HepG2 (cell line): ENCODE measurements at regions not wholly inside any gene's neighbourhood (a gene's known extent, or its start where the extent isn't known, plus 50 kb on each side); places are given as distances from the start of the nearest gene placed in this dataset.

ENCODE experiments used
- ATAC-seq: fragments of 200-7000 bp; cut with Tn5 transposase; 3 replicates; pipeline ENCODE4 v1.9.1; 2020; ENCODE audit warnings: mild to moderate bottlenecking, moderate library complexity
- BruUV-seq: library from RNA; stranded (reverse); fragments of 400-500 nt; replicated peaks from 2 replicates; lab custom pipeline; 2021; lab: Mats Ljungman, UMichigan
- CTCF ChIA-PET: fragments of 300-600 bp; formaldehyde crosslinking; extraction: SDS; loops from one replicate; lab custom pipeline; 2021; ENCODE audit warnings: low total read pairs, inconsistent platforms, low intra/inter-chr PET ratio; lab: Yijun Ruan, JAX
- POLR2A ChIA-PET: fragments of 350-600 bp; sonication (Branson Sonifier 250); formaldehyde crosslinking; loops from one replicate; lab custom pipeline; 2020; ENCODE audit warnings: antibody characterized with exemption, inconsistent platforms; lab: Yijun Ruan, JAX
- DNase-seq: peaks from one replicate; pipeline ENCODE4 v3.0.0-alpha.2; 2015; ENCODE audit warnings: low spot score
- FAIRE-seq: peaks from 3 replicates; lab custom pipeline; 2011; peaks lifted over from hg19 to GRCh38; lab: Jason Lieb, UNC
- H2AFZ ChIP-seq: one replicate; pipeline ENCODE4 v1.6.1; 2011; ENCODE audit warnings: low read length, inconsistent platforms
- H3K27ac ChIP-seq: fragments of 300-600 bp; 3 replicates; pipeline ENCODE4 v1.8.0; 2011; ENCODE audit warnings: mixed run types, mild to moderate bottlenecking, mixed read lengths, low read length, inconsistent platforms; ENCODE audit not compliant: insufficient read depth; ENCODE audit errors: extremely low read length
- H3K27me3 ChIP-seq, 2 experiments: fragments of 200-600 bp in 1 of 2; 2 replicates in 1 of 2; 3 replicates in 1 of 2; pipeline versions ENCODE4 v1.6.0 to v1.8.0; 2011; ENCODE audit warnings: low read length in 2 of 2, mild to moderate bottlenecking in 2 of 2, moderate library complexity in 2 of 2, inconsistent platforms in 1 of 2; ENCODE audit not compliant: insufficient read depth in 2 of 2, control insufficient read depth in 1 of 2
- H3K36me3 ChIP-seq, 2 experiments: fragments of 200-600 bp in 1 of 2; replicated peaks in 1 of 2; 2 replicates in 1 of 2; 3 replicates in 1 of 2; pipeline versions ENCODE4 v1.5.1 to v1.8.0; 2011; ENCODE audit warnings: low read length in 2 of 2, inconsistent platforms in 1 of 2; ENCODE audit not compliant: insufficient read depth in 2 of 2, control insufficient read depth in 1 of 2
- H3K4me1 ChIP-seq: 2 replicates; pipeline ENCODE4 v1.5.1; 2012; ENCODE audit warnings: low read length, inconsistent platforms; ENCODE audit not compliant: insufficient read depth
- H3K4me2 ChIP-seq: 2 replicates; pipeline ENCODE4 v1.6.0; 2011; ENCODE audit warnings: low read depth, low read length, inconsistent platforms
- H3K4me3 ChIP-seq, 3 experiments: fragments of 200-600 bp in 1 of 3; sonication (generic), shearing (Covaris generic) in 1 of 3; replicated peaks in 1 of 3; 2 replicates each; pipeline ENCODE4 v1.5.1; 2011 to 2016; ENCODE audit warnings: low read length in 3 of 3, inconsistent platforms in 2 of 3, low read depth in 2 of 3, mild to moderate bottlenecking in 2 of 3, control low read depth in 1 of 3, mixed read lengths in 1 of 3; ENCODE audit not compliant: insufficient read depth in 1 of 3
- H3K79me2 ChIP-seq: one replicate; pipeline ENCODE4 v1.6.1; 2011; ENCODE audit warnings: low read length, inconsistent platforms; ENCODE audit not compliant: insufficient read depth
- H3K9ac ChIP-seq: 2 replicates; pipeline ENCODE4 v1.6.0; 2011; ENCODE audit warnings: mild to moderate bottlenecking, low read depth, low read length, inconsistent platforms; ENCODE audit not compliant: insufficient read depth
- H3K9me3 ChIP-seq: 2 replicates; pipeline ENCODE4 v1.5.1; 2012; ENCODE audit warnings: mild to moderate bottlenecking, low read length
- H4K20me1 ChIP-seq: 2 replicates; pipeline ENCODE4 v1.6.0; 2011; ENCODE audit warnings: inconsistent platforms, mild to moderate bottlenecking, low read length, moderate library complexity; ENCODE audit not compliant: insufficient read depth
- HOXD1 ChIP-seq: sonication (generic); formaldehyde crosslinking; IDR thresholded peaks from 2 replicates; pipeline ENCODE4 v1.5.0; 2020; ENCODE audit warnings: missing genetic modification reagents
- NR2F1 ChIP-seq, 2 experiments: fragments of 450-650 bp in 1 of 2; formaldehyde crosslinking in 1 of 2; IDR thresholded peaks; 2 replicates each; pipeline versions ENCODE4 v1.5.0 to v1.6.1; 2016 to 2020; ENCODE audit warnings: mild to moderate bottlenecking in 1 of 2, missing compliant biosample characterization in 1 of 2, missing genetic modification reagents in 1 of 2, moderate library complexity in 1 of 2
- NR2F2 ChIP-seq: IDR thresholded peaks from 2 replicates; pipeline ENCODE4 v1.6.1; 2012; ENCODE audit warnings: low read depth, inconsistent platforms, borderline replicate concordance
- NR2F6 ChIP-seq, 2 experiments: IDR thresholded peaks; 2 replicates each; pipeline ENCODE4 v1.6.1; 2016; ENCODE audit warnings: antibody characterized with exemption in 1 of 2, mild to moderate bottlenecking in 1 of 2
- PAWR ChIP-seq: sonication (generic); formaldehyde crosslinking; IDR thresholded peaks from 2 replicates; pipeline ENCODE4 v1.4.0; 2020; ENCODE audit warnings: missing genetic modification reagents, mild to moderate bottlenecking, borderline replicate concordance
- RFX3 ChIP-seq: IDR thresholded peaks from 2 replicates; pipeline ENCODE4 v1.6.1; 2016; ENCODE audit warnings: missing biosample characterization, missing genetic modification reagents
- SP140L ChIP-seq: sonication (generic); formaldehyde crosslinking; IDR thresholded peaks from 2 replicates; pipeline ENCODE4 v1.4.0; 2020; ENCODE audit warnings: missing genetic modification reagents, borderline replicate concordance
- ZBTB1 ChIP-seq: sonication (generic); formaldehyde crosslinking; IDR thresholded peaks from 2 replicates; pipeline ENCODE4 v1.4.0; 2020; ENCODE audit warnings: missing genetic modification reagents, borderline replicate concordance
- ZFP36L2 ChIP-seq: sonication (generic); formaldehyde crosslinking; IDR thresholded peaks from 2 replicates; pipeline ENCODE4 v1.4.0; 2020; ENCODE audit warnings: missing genetic modification reagents
- ZNF430 ChIP-seq: sonication (generic); formaldehyde crosslinking; IDR thresholded peaks from 2 replicates; pipeline ENCODE4 v1.9.0; 2021; ENCODE audit warnings: mild to moderate bottlenecking, missing genetic modification reagents
- ZNF496 ChIP-seq: sonication (generic); formaldehyde crosslinking; IDR thresholded peaks from 2 replicates; pipeline ENCODE4 v1.8.1; 2023; ENCODE audit warnings: mild to moderate bottlenecking, moderate library complexity, missing genetic modification reagents; ENCODE audit not compliant: insufficient replicate concordance
- WGBS: methylation state at CpG from one replicate; pipeline ENCODE4 v1.1.6; 2017; ENCODE audit warnings: low lambda C conversion rate; 5-methylcytosine and 5-hydroxymethylcytosine counted together
- in situ Hi-C: cut with HindIII; loops from 2 replicates; pipeline ENCODE4 v1.10.0; 2017; ENCODE audit warnings: low pct_unique_long_range_greater_than_20kb; ENCODE audit not compliant: extremely low pct_ligation_motif_present
- intact Hi-C: fragments of 100-400 bp; cut with micrococcal nuclease; formaldehyde crosslinking; loops from one replicate; pipeline ENCODE4 v1.10.0; 2022; ENCODE audit not compliant: unreplicated experiment
- TF ChIP-seq, protein P1 (sequence below): sonication (generic); formaldehyde crosslinking; conservative IDR thresholded peaks from 2 replicates; pipeline ENCODE4 v1.4.0; 2020; ENCODE audit warnings: missing genetic modification reagents
- TF ChIP-seq, protein P2 (sequence below): sonication (generic); formaldehyde crosslinking; IDR thresholded peaks from 2 replicates; pipeline ENCODE4 v1.4.0; 2020; ENCODE audit warnings: mild to moderate bottlenecking, missing genetic modification reagents, borderline replicate concordance
- TF ChIP-seq, protein P3 (sequence below): IDR thresholded peaks from 2 replicates; pipeline ENCODE4 v1.4.0; 2020; ENCODE audit warnings: mild to moderate bottlenecking, missing genetic modification reagents

DNA sequence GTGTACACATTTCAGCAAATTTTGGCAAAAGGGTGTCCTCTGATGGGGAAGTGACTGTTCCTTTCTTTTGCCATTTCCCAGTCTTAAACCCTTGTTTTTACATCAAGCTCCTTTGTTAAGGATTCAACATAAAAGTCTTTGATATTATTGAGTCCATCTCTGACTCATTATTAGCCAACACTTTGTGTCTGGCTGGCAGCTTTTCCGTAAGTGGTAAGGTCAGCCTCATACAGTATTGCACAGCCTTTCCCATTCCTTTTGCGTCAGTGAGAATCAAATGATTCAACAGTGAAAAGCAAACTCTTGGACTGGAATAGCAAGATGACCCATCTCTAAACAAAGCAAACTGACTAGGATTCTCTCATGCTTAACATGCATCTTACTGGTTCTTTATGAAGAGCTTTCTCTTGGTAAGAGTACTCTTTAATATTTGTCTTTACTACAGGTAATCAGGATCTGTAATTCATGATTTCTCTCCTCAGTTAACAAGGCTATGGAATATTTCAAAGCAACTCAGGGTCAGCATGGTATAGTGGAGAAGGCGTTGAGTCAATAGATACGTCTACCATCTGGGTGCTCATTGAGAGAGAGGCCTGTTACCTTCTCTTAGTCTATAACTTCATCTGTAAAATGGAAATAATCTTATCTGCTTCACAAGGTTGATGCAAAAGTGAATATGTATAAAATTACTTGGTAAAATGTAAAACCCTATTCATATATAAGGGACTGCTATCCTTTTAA, 183.6 kb downstream of the PRL start (continued):
- TF ChIP-seq, protein P1, sequence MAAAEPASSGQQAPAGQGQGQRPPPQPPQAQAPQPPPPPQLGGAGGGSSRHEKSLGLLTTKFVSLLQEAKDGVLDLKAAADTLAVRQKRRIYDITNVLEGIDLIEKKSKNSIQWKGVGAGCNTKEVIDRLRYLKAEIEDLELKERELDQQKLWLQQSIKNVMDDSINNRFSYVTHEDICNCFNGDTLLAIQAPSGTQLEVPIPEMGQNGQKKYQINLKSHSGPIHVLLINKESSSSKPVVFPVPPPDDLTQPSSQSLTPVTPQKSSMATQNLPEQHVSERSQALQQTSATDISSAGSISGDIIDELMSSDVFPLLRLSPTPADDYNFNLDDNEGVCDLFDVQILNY = no peak
- TF ChIP-seq, protein P2, sequence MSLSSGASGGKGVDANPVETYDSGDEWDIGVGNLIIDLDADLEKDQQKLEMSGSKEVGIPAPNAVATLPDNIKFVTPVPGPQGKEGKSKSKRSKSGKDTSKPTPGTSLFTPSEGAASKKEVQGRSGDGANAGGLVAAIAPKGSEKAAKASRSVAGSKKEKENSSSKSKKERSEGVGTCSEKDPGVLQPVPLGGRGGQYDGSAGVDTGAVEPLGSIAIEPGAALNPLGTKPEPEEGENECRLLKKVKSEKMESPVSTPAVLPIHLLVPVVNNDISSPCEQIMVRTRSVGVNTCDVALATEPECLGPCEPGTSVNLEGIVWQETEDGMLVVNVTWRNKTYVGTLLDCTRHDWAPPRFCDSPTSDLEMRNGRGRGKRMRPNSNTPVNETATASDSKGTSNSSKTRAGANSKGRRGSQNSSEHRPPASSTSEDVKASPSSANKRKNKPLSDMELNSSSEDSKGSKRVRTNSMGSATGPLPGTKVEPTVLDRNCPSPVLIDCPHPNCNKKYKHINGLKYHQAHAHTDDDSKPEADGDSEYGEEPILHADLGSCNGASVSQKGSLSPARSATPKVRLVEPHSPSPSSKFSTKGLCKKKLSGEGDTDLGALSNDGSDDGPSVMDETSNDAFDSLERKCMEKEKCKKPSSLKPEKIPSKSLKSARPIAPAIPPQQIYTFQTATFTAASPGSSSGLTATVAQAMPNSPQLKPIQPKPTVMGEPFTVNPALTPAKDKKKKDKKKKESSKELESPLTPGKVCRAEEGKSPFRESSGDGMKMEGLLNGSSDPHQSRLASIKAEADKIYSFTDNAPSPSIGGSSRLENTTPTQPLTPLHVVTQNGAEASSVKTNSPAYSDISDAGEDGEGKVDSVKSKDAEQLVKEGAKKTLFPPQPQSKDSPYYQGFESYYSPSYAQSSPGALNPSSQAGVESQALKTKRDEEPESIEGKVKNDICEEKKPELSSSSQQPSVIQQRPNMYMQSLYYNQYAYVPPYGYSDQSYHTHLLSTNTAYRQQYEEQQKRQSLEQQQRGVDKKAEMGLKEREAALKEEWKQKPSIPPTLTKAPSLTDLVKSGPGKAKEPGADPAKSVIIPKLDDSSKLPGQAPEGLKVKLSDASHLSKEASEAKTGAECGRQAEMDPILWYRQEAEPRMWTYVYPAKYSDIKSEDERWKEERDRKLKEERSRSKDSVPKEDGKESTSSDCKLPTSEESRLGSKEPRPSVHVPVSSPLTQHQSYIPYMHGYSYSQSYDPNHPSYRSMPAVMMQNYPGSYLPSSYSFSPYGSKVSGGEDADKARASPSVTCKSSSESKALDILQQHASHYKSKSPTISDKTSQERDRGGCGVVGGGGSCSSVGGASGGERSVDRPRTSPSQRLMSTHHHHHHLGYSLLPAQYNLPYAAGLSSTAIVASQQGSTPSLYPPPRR (CRISPR knock-in tag) = no peak
- TF ChIP-seq NR2F1 (CRISPR knock-in tag; IDR thresholded peaks at IDR 0.05) (no peak), SP140L (no peak), RFX3 (CRISPR knock-in tag) (no peak), NR2F2 (no peak)

DNA sequence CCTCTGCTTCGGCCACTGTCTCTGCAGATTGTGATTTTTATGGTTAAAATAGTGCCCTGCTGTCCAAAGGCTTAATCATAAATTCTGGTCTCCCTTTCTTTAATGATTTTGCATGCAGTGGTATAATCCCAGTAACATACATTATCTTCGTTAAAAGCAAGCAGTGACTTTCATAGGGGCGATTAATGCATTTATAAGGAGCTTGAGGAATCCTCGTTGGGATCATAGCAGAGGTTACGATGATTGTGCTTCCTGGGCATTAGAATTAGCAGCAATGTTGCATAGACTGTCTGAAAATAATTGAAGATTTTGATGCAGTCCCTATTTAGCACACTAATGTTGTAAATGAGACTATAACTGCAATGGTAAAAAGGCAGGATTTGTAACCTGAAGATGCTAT, 181.3 kb downstream of the PRL start:
- no peak for ATAC-seq
- POLR2A ChIA-PET = no interaction called here
- WGBS = under 1% methylated on average over 5 of the region's 5 CpGs
- no peak for TF ChIP-seq ZNF430
- TF ChIP-seq, protein P3, sequence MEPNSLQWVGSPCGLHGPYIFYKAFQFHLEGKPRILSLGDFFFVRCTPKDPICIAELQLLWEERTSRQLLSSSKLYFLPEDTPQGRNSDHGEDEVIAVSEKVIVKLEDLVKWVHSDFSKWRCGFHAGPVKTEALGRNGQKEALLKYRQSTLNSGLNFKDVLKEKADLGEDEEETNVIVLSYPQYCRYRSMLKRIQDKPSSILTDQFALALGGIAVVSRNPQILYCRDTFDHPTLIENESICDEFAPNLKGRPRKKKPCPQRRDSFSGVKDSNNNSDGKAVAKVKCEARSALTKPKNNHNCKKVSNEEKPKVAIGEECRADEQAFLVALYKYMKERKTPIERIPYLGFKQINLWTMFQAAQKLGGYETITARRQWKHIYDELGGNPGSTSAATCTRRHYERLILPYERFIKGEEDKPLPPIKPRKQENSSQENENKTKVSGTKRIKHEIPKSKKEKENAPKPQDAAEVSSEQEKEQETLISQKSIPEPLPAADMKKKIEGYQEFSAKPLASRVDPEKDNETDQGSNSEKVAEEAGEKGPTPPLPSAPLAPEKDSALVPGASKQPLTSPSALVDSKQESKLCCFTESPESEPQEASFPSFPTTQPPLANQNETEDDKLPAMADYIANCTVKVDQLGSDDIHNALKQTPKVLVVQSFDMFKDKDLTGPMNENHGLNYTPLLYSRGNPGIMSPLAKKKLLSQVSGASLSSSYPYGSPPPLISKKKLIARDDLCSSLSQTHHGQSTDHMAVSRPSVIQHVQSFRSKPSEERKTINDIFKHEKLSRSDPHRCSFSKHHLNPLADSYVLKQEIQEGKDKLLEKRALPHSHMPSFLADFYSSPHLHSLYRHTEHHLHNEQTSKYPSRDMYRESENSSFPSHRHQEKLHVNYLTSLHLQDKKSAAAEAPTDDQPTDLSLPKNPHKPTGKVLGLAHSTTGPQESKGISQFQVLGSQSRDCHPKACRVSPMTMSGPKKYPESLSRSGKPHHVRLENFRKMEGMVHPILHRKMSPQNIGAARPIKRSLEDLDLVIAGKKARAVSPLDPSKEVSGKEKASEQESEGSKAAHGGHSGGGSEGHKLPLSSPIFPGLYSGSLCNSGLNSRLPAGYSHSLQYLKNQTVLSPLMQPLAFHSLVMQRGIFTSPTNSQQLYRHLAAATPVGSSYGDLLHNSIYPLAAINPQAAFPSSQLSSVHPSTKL (CRISPR knock-in tag) = no peak
- no peak for TF ChIP-seq NR2F6 (IDR thresholded peaks at IDR 0.05)
- no peak for TF ChIP-seq NR2F6 (CRISPR knock-in tag; IDR thresholded peaks at IDR 0.05)
- no peak for TF ChIP-seq PAWR
- no peak for TF ChIP-seq ZNF496 (CRISPR knock-in tag)
- TF ChIP-seq ZFP36L2 = no peak
- TF ChIP-seq HOXD1 (CRISPR knock-in tag) = no peak
- TF ChIP-seq ZBTB1 (CRISPR knock-in tag) = no peak

More for the DNA sequence above, 181.3 kb downstream of the PRL start:
- Histone ChIP-seq H3K4me1 (no peaks in the 10 kb centered on the region), H3K36me3 (no peaks in the 10 kb centered on the region), H3K9ac (no peak overlapping the region), H2AFZ (no peak overlapping the region), H3K4me3 (no peak overlapping the region), H3K9me3 (no peaks in the 10 kb centered on the region), H3K27me3 (no peaks in the 10 kb centered on the region), H4K20me1 (no peaks in the 10 kb centered on the region), H3K4me2 (no peak overlapping the region), H3K79me2 (no peaks in the 10 kb centered on the region), H3K27ac (no peak overlapping the region)
- intact Hi-C loops = no loop called here
- in situ Hi-C loops = no loop called here
- CTCF ChIA-PET = no interaction called here
- BruUV-seq = no TSS peak
- no peak for FAIRE-seq
- no peak for DNase-seq
